Naive thymus-derived CD8-positive, alpha-beta T cell (primary cell): ENCODE measurements at regions not wholly inside any gene's neighbourhood (a gene's known extent, or its start where the extent isn't known, plus 50 kb on each side); places are given as distances from the start of the nearest gene placed in this dataset.

Source experiments
- ATAC-seq, 2 donors: fragments of 150-1000 bp; cut with Tn5 transposase in 1 of 2; sonication (Bioruptor Pico), chemical (Tn5 transposase) in 1 of 2; 1 replicate in 1 of 2; 2 replicates in 1 of 2; pipeline ENCODE4 v1.10.0; 2021; ENCODE audit warnings: mild to moderate bottlenecking in 2 of 2, moderate library complexity in 2 of 2
- POLR2A ChIA-PET: fragments of 350-600 bp; sonication (Branson Sonifier 250); formaldehyde crosslinking; loops from one replicate; lab custom pipeline; 2021; ENCODE audit warnings: antibody characterized with exemption; lab: Charles Lee
- DNase-seq, 10 donors: peaks; one replicate each; pipeline versions ENCODE4 v3.0.0 to v3.0.0-alpha.2; 2020 to 2022
- H3K27ac Mint-ChIP-seq, 10 donors: one replicate each; pipeline ENCODE4 v1.8.0; 2020 to 2022; ENCODE audit warnings: mild to moderate bottlenecking in 10 of 10, mixed read lengths in 10 of 10, moderate library complexity in 4 of 10, inconsistent platforms in 1 of 10
- H3K27me3 Mint-ChIP-seq, 5 donors: one replicate each; pipeline ENCODE4 v1.8.0; 2021 to 2022; ENCODE audit warnings: mixed read lengths in 5 of 5
- H3K36me3 Mint-ChIP-seq, 3 donors: one replicate each; pipeline ENCODE4 v1.8.0; 2020 to 2022; ENCODE audit warnings: mixed read lengths in 3 of 3, mild to moderate bottlenecking in 2 of 3, inconsistent platforms in 1 of 3
- H3K4me1 Mint-ChIP-seq, 4 donors: one replicate each; pipeline ENCODE4 v1.8.0; 2021 to 2022; ENCODE audit warnings: mixed read lengths in 4 of 4
- H3K4me3 Mint-ChIP-seq, 10 donors: one replicate each; pipeline ENCODE4 v1.8.0; 2020 to 2022; ENCODE audit warnings: mild to moderate bottlenecking in 10 of 10, mixed read lengths in 10 of 10, moderate library complexity in 6 of 10, inconsistent platforms in 1 of 10
- H3K9me3 Mint-ChIP-seq, 9 donors: one replicate each; pipeline ENCODE4 v1.8.0; 2020 to 2022; ENCODE audit warnings: mixed read lengths in 9 of 9, mild to moderate bottlenecking in 3 of 9, inconsistent platforms in 1 of 9, moderate library complexity in 1 of 9

DNA sequence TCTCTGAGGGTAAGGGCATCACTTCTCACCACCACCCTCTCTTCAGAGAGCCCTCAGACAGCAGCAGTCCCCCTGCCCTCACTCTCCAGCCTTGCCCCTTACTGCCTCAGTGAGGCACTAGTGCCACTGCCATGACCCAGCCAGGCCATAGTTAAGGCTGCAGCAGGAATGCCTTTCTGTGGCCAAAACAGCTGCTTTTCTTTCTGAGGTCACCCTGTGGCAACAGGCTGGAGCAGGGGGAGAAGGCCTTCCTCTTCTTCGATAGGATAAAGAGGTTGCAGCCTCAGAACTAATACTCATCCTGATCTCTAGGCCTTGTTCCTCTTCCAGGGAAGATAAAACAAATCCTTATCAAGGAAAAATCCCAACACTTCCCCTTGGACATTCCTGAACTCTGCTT lies 56.8 kb upstream of the ECI2 start:
- Mint-ChIP-seq H3K4me3 (no peak overlapping the region), H3K27ac (no peak overlapping the region), H3K4me1 (no peaks in the 10 kb centered on the region), H3K9me3 (peaks cover 0 to 2% (median 0%) of the 10 kb centered on the region in 9 donors), H3K36me3 (no peaks in the 10 kb centered on the region), H3K27me3 (peaks cover 0 to 23% (median 6%) of the 10 kb centered on the region in 5 donors)
- POLR2A ChIA-PET = no interaction called here
- ATAC-seq (no peak), DNase-seq (no peak)

DNA sequence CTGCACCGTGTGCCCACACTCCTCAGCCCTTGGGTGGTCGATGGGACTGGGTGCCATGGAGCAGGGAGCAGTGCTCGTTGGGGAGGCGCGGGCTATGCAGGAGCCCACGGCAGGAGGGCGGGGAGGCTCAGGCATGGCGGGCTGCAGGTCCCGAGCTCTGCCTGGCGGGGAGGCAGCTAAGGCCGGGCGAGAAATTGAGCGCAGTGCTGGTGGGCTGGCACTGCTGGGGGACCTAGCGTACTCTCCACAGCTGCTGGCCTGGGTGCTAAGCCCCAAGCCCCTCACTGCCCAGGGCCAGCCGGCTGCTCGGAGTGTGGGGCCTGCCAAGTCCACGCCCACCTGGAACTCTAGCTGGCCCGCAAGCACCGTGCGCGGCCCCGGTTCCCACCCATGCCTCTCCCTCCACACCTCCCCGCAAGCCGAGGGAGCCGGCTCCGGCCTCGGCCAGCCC lies 55.9 kb upstream of the ECI2 start:
- no peaks in the 10 kb centered on the region for H3K4me1 Mint-ChIP-seq
- H3K9me3 Mint-ChIP-seq = peaks cover 0 to 2% (median 0%) of the 10 kb centered on the region in 9 donors
- POLR2A ChIA-PET = no interaction called here
- no peak overlapping the region for H3K27ac Mint-ChIP-seq
- ATAC-seq (no peak), DNase-seq (no peak)
- no peaks in the 10 kb centered on the region for H3K36me3 Mint-ChIP-seq
- H3K27me3 Mint-ChIP-seq = peaks cover 0 to 27% (median 6%) of the 10 kb centered on the region in 5 donors
- no peak overlapping the region for H3K4me3 Mint-ChIP-seq

DNA sequence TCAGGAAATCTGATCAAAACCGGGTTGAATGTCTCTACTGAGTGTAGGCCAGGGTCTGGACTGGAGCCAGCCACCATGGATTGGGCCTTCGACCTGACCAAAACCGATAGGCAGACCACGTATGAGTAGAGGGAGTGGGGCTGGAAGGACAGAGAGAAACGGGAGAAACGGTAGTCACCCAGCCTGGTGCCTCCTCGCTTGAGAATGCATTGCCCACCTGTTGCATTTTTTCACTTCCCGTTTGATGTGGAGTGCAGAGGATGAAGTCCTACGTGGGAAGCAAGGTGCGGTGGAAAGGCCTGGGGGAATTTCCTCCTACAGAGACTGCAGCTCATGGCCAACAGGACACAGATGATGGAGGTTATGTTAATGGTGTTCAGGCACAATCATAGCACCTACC lies 53.9 kb upstream of the ECI2 start:
- Mint-ChIP-seq H3K9me3 (peaks cover 0 to 2% (median 0%) of the 10 kb centered on the region in 9 donors), H3K27me3 (peaks cover 0 to 41% (median 9%) of the 10 kb centered on the region in 5 donors)
- no peak for ATAC-seq

DNA sequence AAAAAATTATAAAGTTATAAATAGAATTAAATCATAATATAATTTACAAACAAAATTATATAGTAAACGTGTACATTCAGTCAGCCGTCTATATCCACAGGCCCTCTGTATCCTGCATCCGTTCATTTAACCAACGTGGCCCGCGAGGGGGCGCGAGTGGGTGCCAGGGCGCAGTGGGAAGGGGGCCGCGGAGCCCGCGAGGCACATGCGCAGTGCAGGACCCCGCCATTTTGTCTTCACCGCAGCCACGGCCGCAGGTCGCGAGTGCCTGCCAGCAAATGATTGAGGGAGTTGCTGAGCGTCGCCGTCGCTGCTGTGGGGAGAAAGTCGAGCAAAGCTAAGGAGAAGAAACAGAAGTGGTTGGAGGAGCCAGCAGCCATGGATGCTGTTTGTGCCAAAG lies 53.4 kb upstream of the ECI2 start:
- POLR2A ChIA-PET = no interaction called here
- no peak for ATAC-seq
- Mint-ChIP-seq H3K27ac (no peak overlapping the region), H3K9me3 (peaks cover 0 to 2% (median 0%) of the 10 kb centered on the region in 9 donors), H3K27me3 (peaks cover 0 to 41% (median 9%) of the 10 kb centered on the region in 5 donors), H3K36me3 (peaks cover 0 to under 1% (median 0%) of the 10 kb centered on the region in 3 donors), H3K4me1 (no peaks in the 10 kb centered on the region), H3K4me3 (no peak overlapping the region)
- no peak for DNase-seq

More for the DNA sequence above, 53.9 kb upstream of the ECI2 start:
- no peaks in the 10 kb centered on the region for H3K36me3 Mint-ChIP-seq
- H3K4me3 Mint-ChIP-seq = no peak overlapping the region
- H3K4me1 Mint-ChIP-seq = no peaks in the 10 kb centered on the region
- H3K27ac Mint-ChIP-seq = no peak overlapping the region
- DNase-seq = no peak
- POLR2A ChIA-PET = no interaction called here

DNA sequence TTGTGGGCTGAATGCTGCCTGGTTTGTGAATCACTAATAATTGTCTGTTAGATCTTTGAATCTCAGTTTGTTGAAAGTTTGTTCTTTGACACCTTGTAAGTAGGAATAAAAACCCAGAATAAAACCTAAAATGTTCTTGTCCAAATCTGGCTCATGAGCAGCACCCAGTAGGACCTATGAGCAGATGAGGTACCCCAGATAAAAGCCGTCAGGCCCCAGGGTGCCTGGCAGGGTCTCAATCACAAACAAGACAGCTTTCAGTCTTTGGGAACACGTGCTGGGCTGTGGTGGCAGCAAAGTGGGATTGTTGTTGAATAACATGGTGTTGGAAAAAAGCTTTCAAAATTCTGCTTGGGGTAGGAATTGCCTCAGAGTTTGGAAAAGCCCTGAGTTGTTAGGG lies 52.1 kb upstream of the ECI2 start:
- POLR2A ChIA-PET = no interaction called here
- no peak overlapping the region for H3K4me3 Mint-ChIP-seq
- ATAC-seq = no peak
- peaks cover 0 to 3% (median 0%) of the 10 kb centered on the region in 9 donors for H3K9me3 Mint-ChIP-seq
- no peak for DNase-seq
- H3K36me3 Mint-ChIP-seq = peaks cover 0 to 9% (median 0%) of the 10 kb centered on the region in 3 donors
- H3K4me1 Mint-ChIP-seq = no peaks in the 10 kb centered on the region
- H3K27ac Mint-ChIP-seq = no peak overlapping the region
- peaks cover 0 to 35% (median 9%) of the 10 kb centered on the region in 5 donors for H3K27me3 Mint-ChIP-seq

DNA sequence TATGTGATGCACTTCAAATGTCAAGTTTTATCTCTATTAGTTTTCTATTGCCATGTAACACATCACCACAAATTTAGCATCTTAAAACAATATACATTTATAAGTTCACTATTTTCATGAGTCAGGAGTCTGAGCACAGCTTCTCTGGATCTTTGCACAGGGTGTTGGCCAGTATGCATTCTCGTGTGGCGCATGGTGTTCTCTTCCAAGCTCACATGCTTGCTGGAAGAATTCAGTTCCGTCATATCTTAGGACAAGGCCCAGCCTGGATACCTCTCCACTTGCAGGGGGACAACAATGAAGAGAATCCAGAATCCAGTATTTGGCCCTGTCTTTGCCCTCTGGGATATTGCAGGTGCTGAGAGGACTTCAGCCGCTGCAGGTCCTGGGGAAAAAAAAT lies 51.0 kb upstream of the ECI2 start:
- H3K4me1 Mint-ChIP-seq = no peaks in the 10 kb centered on the region
- POLR2A ChIA-PET = no interaction called here
- DNase-seq (no peak), ATAC-seq (no peak)
- no peak overlapping the region for H3K27ac Mint-ChIP-seq
- H3K27me3 Mint-ChIP-seq = peaks cover 2 to 44% (median 12%) of the 10 kb centered on the region in 5 donors
- H3K36me3 Mint-ChIP-seq = peaks cover 0 to 9% (median 0%) of the 10 kb centered on the region in 3 donors
- H3K9me3 Mint-ChIP-seq = peaks cover 0 to 3% (median 0%) of the 10 kb centered on the region in 9 donors
- H3K4me3 Mint-ChIP-seq = no peak overlapping the region

DNA sequence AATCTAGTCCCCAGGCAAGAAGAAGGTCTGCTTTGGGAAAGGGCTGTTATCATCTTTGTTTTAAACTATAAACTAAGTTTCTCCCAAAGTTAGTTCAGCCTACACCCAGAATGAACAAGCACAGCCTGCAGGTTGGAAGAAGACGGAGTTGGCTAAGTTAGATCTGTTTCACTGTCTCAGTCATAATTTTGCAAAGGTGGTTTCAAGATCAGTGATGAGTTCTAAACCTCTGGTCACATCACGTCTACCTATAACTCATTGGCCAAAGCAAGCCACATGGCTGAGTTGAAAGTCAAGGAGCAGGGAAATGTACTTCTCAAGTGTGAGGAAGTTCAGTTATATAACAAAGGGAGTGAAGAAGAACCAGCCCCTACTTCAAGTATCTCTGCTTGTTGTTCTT lies 50.5 kb upstream of the ECI2 start:
- no peaks in the 10 kb centered on the region for H3K4me1 Mint-ChIP-seq
- peaks cover 0 to 9% (median 0%) of the 10 kb centered on the region in 3 donors for H3K36me3 Mint-ChIP-seq
- H3K9me3 Mint-ChIP-seq = peaks cover 0 to 3% (median 0%) of the 10 kb centered on the region in 9 donors
- no peak overlapping the region for H3K4me3 Mint-ChIP-seq
- no peak for ATAC-seq
- H3K27me3 Mint-ChIP-seq = peaks cover 2 to 44% (median 12%) of the 10 kb centered on the region in 5 donors
- POLR2A ChIA-PET = no interaction called here
- DNase-seq = no peak
- H3K27ac Mint-ChIP-seq = no peak overlapping the region

DNA sequence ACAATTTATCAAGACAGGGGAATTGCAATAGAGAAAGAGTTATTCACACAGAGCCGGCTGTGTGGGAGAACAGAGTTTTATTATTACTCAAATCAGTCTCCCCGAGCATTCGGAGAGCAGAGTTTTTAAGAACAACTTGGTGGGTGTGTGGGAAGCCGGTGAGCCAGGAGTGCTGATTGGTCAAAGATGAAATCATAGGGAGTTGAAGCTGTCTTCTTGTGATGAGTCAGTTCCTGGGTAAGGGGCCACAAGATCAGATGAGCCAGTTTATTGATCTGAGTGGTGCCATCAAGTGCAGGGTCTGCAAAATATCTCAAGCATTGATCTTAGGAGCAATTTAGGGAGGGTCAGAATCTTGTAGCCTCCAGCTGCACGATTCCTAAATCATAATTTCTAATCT lies 50.0 kb upstream of the ECI2 start:
- H3K4me1 Mint-ChIP-seq = no peaks in the 10 kb centered on the region
- no peak for DNase-seq
- H3K36me3 Mint-ChIP-seq = peaks cover 0 to 9% (median 0%) of the 10 kb centered on the region in 3 donors
- H3K9me3 Mint-ChIP-seq = peaks cover 0 to 3% (median 0%) of the 10 kb centered on the region in 9 donors
- no peak overlapping the region for H3K27ac Mint-ChIP-seq
- peaks cover 2 to 43% (median 12%) of the 10 kb centered on the region in 5 donors for H3K27me3 Mint-ChIP-seq
- no peak overlapping the region for H3K4me3 Mint-ChIP-seq
- ATAC-seq = no peak
- POLR2A ChIA-PET = no interaction called here
